Renal pelvis (tissue), 1 donor: ENCODE measurements at regions not wholly inside any gene's neighbourhood (a gene's known extent, or its start where the extent isn't known, plus 50 kb on each side); places are given as distances from the start of the nearest gene placed in this dataset.
A peak's percentile ranks its signal among the peaks of the same experiment; 100 is the strongest.
"Not testable (repeated sequence)": the region's sequence is repeated elsewhere in the genome, so short reads cannot be mapped to it uniquely, and the experiment has no call there.

ENCODE experiments used
- DNase-seq: peaks from one replicate; pipeline ENCODE4 v3.0.0-alpha.2; 2013

GRCh38 chr12:47307680-47308399 is 228.1 kb upstream of the AMIGO2 start:
- DNase-seq: peak; percentile 14

- DNase-seq: not testable (repeated sequence)
These were observed 227.3 kb upstream of the AMIGO2 start for GRCh38 chr12:47306773-47307679.

- no peak for DNase-seq
These were observed 226.4 kb upstream of the AMIGO2 start for GRCh38 chr12:47306130-47306529.

- DNase-seq: no peak
These were observed 225.7 kb upstream of the AMIGO2 start for GRCh38 chr12:47305464-47305863.

- DNase-seq: no peak
These were observed 224.3 kb upstream of the AMIGO2 start for GRCh38 chr12:47303995-47304560.

GRCh38 chr12:47303207-47303606 is 223.4 kb upstream of the AMIGO2 start:
- no peak for DNase-seq

- no peak for DNase-seq
These were observed 222.4 kb upstream of the AMIGO2 start for GRCh38 chr12:47302111-47302671.

- DNase-seq: no peak
These were observed 219.8 kb upstream of the AMIGO2 start for GRCh38 chr12:47299586-47299985.

- no peak for DNase-seq
These were observed 218.2 kb upstream of the AMIGO2 start for GRCh38 chr12:47297993-47298392.

- DNase-seq: no peak
These were observed 217.1 kb upstream of the AMIGO2 start for GRCh38 chr12:47296828-47297227.

- no peak for DNase-seq
These were observed 213.6 kb upstream of the AMIGO2 start for GRCh38 chr12:47293406-47293805.

- no peak for DNase-seq
These were observed 206.9 kb upstream of the AMIGO2 start for GRCh38 chr12:47286676-47287075.
